ENCODE measurements at regions not wholly inside any gene's neighbourhood (a gene's known extent, or its start where the extent isn't known, plus 50 kb on each side); places are given as distances from the start of the nearest gene placed in this dataset.

- H4K5ac ChIP-seq (ENCODE audit: insufficient read length, low read depth, low read length) = no peak overlapping the region
- no peak overlapping the region for H3K4ac ChIP-seq (replicated peaks; ENCODE audit: insufficient read length, low read depth, low read length)
- no peaks in the 10 kb centered on the region for H3K23me2 ChIP-seq (ENCODE audit: low read depth, low read length)
- H3K4me3 ChIP-seq (ENCODE audit: extremely low read depth in 1 of 4, insufficient read depth in 2 of 4, low read depth in 3 of 4, low read length in 4 of 4) = no peak overlapping the region
- H3K9ac ChIP-seq (replicated peaks in 1 of 4; ENCODE audit: extremely low read depth in 1 of 4, low read depth in 3 of 4, low read length in 3 of 4) = no peak overlapping the region
- H2BK15ac ChIP-seq (ENCODE audit: low read length) = no peak overlapping the region
- FAIRE-seq (no peak), DNase-seq (ENCODE audit: low read depth in 1 of 2, low spot score in 2 of 2) (no peak)
- H2BK5ac ChIP-seq (ENCODE audit: low read depth, low read length) = no peak overlapping the region
- H2AK5ac ChIP-seq (ENCODE audit: low read depth, low read length) = no peak overlapping the region
- no peaks in the 10 kb centered on the region; a peak in 1 of 7 replicates for H3K4me1 ChIP-seq (replicated peaks in 1 of 4; ENCODE audit: control insufficient read depth in 3 of 4, insufficient read depth in 4 of 4, low read length in 3 of 4)
- no peaks in the 10 kb centered on the region for H3K9me3 ChIP-seq (ENCODE audit: insufficient read depth in 2 of 2, low read depth in 1 of 2, low read length in 1 of 2)
- ChIA-PET POLR2A (ENCODE audit: partially characterized antibody) (no interaction called here), CTCF (ENCODE audit: partially characterized antibody) (interaction anchor here (0.9 to 1.8 kb wide), 5 partner anchors 9 to 180 kb away, joined by 3 to 10 read pairs (median 3); no protein-coding TSS in a partner anchor)
- H3K4me2 ChIP-seq (ENCODE audit: insufficient read depth in 1 of 2, low read depth in 2 of 2, low read length in 2 of 2) = no peak overlapping the region
- WGBS, 2 experiments (ENCODE audit: extremely low coverage in 1 of 2, insufficient coverage in 1 of 2, insufficient read length in 1 of 2, insufficient replicate concordance in 2 of 2, low coverage in 1 of 2, low lambda C conversion rate in 2 of 2, missing lambda C conversion rate in 1 of 2) = 94% methylated on average over 5 of the region's 5 CpGs; no CpG with 5 or more reads in 1 of the 2 experiments
- H3K56ac ChIP-seq (replicated peaks; ENCODE audit: insufficient read length, low read depth, low read length) = no peak overlapping the region
- H3K27me3 ChIP-seq (replicated peaks in 1 of 4; ENCODE audit: control insufficient read depth in 3 of 4, extremely low read depth in 1 of 4, insufficient read depth in 3 of 4, low read length in 3 of 4) = peaks cover 0 to 1% (median 0%) of the 10 kb centered on the region in 4 experiments; a peak in 1 of 7 replicates
- H4K8ac ChIP-seq (ENCODE audit: extremely low read depth, insufficient read depth, low read length) = no peak overlapping the region
- no peaks in the 10 kb centered on the region for H4K20me1 ChIP-seq (replicated peaks in 1 of 2; ENCODE audit: control insufficient read depth in 1 of 2, insufficient read depth in 2 of 2, low read length in 2 of 2)
- no peak overlapping the region for H4K91ac ChIP-seq (replicated peaks; ENCODE audit: insufficient read length, low read length)
- no peak overlapping the region for H3K18ac ChIP-seq (ENCODE audit: extremely low read depth, low read length)
- TF ChIP-seq TEAD4 (IDR thresholded peaks at IDR 0.05; ENCODE audit: low read depth, low read length) (no peak), KDM1A (IDR thresholded peaks at IDR 0.05; ENCODE audit: borderline replicate concordance, low read length) (no peak)
- H2BK12ac ChIP-seq (ENCODE audit: low read depth, low read length) = no peak overlapping the region
- no peak overlapping the region for H3K23ac ChIP-seq (ENCODE audit: insufficient read length)
- no peak overlapping the region for H2AFZ ChIP-seq (ENCODE audit: low read length)
- no peaks in the 10 kb centered on the region for H3K36me3 ChIP-seq (ENCODE audit: control insufficient read depth in 2 of 4, insufficient read depth in 4 of 4, low read length in 3 of 4)
- H3K79me2 ChIP-seq (ENCODE audit: control insufficient read depth in 1 of 2, insufficient read depth in 2 of 2, low read length in 2 of 2) = no peaks in the 10 kb centered on the region
- no peaks in the 10 kb centered on the region for H3K79me1 ChIP-seq (ENCODE audit: low read depth, low read length)
- H2BK120ac ChIP-seq (replicated peaks; ENCODE audit: low read depth, low read length) = no peak overlapping the region
- no peak overlapping the region for H2BK20ac ChIP-seq (ENCODE audit: low read length)
- H3K27ac ChIP-seq (ENCODE audit: low read depth, low read length) = no peak overlapping the region
- H3K14ac ChIP-seq (ENCODE audit: insufficient read length) = no peak overlapping the region
These were observed 218.3 kb upstream of the CRY1 start for GRCh38 chr12:107311682-107312081.

Data from H1 (cell line).